ENCODE measurements at regions not wholly inside any gene's neighbourhood (a gene's known extent, or its start where the extent isn't known, plus 50 kb on each side); places are given as distances from the start of the nearest gene placed in this dataset.
A peak's percentile ranks its signal among the peaks of the same experiment; 100 is the strongest.

DNA sequence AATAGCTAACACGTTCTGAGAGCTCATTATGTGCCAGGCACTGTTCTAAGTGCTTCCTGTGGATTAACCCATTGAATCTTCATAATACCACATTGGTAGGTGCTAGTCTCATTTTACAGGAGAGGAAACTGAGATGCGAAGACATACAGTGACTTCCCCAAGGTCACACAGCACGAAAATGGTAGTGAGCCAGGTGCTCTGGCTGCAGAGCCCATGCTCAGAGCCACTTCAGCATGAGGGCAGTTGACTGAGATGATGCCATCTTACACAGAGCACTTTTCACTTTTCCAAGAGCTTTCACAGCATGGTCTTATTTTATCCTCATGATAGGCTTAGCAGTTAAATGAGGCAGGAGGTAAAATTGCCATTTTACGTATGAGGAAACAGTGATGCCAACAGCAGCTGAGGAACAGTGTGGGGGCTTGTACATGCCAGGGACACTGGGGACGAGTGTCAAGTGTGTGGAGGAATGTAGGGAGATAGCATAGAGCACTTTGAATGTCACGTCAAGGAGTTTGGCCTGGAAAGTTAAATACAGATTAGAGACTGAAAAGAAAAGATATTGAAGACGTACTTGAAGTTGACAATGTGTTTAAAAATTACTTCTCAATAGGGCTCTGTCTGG is 180.0 kb downstream of the KIF4B start:
- DNase-seq (ENCODE audit: low read depth): no peak

DNA sequence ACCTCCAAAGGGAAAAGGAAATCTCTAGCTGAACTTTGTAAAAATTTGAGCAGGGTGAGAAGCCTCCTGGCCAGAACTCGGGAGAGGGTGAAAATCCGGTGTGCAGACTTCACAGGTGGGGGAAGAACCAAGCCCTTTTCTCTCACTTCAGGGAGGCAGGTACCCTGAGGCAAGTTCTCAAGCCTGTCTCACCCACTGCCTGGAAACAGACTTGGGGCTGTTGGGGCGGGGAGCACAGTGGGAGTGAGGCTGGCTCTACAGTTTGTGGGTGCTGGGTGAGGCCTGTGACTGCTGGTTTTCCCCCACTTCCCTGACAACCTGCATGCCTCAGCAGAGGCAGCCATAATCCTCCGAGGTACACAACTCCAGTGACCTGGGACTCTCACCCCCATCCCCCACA is 187.1 kb downstream of the KIF4B start:
- DNase-seq (ENCODE audit: low read depth): no peak

DNA sequence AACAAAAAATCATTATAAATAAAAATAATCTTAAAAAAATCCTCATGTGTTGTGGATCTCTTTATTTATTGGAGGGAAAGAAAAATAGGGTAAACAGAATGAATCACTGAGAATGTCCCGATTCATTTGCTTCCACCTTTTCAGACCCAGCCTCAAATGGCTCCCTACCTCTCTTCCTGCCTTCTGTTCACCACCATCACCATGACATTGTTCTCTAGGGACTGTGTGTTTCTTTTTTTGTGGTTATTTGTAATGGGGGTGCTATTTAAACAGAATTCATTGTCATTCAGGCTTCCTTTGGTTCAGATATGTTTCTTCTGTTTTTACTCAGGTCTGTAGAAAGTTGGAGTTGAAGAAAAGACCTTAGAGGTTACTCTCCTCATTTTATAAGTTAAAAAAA is 198.2 kb downstream of the KIF4B start:
- no peak for DNase-seq (ENCODE audit: low read depth)

DNA sequence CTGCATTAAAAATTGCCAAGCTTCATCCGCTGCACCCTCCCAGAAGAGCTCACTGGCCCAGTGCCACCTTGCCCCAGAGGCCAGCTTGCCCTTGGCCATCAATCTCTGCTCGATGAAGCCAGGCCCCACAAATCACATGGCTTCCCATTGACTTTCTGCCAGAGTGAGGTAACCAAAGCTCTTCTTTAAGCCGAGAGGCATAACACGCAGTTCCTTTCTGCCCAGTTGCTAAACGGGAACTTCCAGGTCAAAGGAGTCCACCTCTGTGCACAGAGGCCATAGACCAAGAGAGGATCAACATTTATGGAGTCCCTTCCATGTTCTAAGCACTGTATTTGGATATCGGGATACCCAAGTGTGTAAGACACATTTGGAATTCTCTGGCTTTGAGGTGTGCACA is 208.8 kb downstream of the KIF4B start:
- no peak for DNase-seq (ENCODE audit: low read depth)

DNA sequence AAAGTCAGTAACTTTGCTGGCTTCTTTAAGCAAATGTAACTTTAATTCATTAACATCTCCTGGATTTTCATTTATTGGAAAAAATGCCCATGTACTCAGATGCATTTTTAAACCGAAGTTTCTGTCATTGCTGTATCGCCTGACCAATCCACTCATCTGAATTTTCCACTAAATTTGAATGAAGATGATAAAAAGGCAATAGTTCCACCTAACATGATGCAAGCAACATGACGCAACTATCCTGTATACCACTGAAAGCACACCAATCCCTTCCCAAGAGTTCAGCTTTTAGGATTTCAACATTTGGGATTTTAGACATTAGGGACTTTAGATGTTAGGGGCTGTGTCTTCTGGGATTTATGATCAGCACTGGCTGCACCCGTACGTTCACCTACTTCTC is 215.6 kb downstream of the KIF4B start:
- no peak for DNase-seq (ENCODE audit: low read depth)

DNA sequence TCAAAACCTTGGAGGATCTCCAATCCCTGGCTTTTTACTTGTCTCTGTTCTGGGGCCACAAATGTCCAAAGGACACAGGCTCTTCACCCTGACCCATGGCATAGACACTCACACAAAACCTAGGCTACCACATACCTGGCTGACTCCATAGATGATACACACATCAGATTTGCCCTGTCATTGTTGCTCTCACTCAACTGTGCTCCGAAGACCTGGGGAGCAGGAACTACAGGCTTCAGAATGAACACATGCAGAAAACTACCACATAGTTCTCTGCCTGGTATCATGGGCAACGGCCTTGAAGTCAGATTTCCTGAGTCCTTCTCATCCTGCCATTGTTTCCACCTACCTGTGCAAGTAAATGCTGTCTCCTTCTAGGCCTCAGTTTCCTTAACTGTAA is 226.2 kb downstream of the KIF4B start:
- DNase-seq (ENCODE audit: low read depth): no peak

DNA sequence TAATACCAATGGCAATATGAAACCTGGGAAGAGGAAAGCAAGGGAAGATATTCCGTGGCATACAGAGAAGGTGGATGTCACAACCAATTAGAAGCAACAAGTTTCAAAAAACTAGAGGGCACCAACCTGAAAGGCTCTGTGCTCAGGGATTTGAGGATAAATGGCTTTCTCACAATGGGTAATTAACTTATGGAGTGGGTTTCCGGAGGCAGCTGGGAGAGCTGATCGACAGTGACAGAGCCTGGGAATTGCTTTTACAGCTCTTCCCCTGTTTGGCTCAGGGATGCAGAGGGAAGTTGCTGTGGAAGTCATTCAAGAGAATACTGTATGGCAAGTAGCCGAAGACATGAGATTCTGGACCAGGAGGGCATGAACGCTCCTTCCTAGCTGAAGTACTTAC is 237.0 kb downstream of the KIF4B start:
- no peak for DNase-seq (ENCODE audit: low read depth)

DNA sequence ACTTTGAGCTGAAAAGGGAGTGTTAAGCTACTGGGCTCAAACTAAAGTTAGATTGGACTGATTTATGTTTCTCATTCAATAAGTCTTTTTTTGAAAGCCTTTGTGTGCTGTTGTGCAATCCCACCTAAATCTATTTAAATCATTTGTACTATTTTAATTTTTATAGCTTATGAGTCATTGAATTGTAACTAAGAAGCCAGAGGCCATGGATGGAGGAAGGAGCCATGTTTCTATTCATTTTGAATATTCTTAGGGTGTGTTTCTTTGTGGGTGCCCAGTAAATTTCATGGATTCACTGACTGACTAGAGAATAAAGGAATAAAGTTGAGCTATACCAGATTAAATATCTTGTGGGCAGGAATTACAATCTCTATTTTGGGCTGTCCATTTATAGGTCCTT is 238.5 kb downstream of the KIF4B start:
- DNase-seq (ENCODE audit: low read depth): no peak

DNA sequence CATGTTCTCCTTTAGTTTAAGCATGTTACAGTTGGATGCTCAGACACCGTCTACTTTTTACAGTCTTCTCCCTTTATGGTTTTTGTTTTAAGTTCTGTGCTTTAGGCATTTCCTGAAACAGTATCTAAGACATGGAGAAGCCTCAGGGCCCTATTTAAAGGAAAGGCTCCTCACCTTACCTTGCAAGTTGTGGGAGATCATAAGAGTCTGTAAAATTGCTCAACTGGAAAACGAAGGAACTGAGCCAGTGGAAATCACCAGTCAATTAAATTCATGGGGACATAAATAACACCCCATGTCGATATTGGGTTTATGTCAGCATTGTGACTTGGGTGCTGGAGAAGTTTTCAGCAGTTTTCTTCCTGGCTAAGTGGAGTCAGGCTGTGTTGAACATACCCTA is 239.2 kb downstream of the KIF4B start:
- DNase-seq (ENCODE audit: low read depth): no peak

DNA sequence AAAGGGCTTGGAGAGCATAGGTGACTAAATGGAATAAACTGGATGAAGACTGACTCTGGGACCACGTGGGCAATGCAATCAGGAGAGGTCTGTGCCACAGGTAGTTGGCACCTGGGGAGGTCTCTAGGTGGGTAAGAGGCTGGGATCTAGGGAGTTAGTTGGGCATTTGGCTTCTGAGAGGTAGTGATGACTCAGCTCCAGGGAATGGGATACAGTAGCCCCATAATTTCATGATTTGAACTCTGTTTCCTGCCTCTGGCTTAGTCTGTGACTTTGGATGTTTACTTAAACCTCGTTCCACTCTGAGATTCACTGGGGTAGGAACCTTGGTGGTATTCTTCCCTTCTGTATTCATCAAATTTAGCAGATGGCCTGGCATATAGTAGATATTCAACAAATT is 240.8 kb downstream of the KIF4B start:
- peak; percentile 38 for DNase-seq (ENCODE audit: low read depth)

DNA sequence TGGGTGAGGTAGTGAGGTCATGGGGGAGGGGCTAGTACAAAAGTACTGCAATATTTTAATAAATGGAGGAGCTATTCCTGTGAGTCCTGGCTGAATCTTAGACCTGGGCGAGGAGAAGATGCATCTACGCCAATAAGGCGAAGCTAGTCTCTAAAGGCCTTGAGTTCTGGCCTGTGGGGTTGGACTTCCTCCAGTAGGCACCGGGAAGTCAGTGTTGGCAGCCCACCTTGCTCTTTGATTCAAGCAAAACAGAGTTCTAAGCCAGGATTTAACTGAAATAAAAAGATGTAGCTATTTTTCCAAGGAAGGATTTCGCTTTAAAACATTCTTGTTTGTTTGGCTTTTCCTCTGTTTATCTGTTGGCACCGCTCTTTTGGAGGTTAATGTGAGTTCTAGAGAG is 244.6 kb downstream of the KIF4B start:
- DNase-seq (ENCODE audit: low read depth): no peak

DNA sequence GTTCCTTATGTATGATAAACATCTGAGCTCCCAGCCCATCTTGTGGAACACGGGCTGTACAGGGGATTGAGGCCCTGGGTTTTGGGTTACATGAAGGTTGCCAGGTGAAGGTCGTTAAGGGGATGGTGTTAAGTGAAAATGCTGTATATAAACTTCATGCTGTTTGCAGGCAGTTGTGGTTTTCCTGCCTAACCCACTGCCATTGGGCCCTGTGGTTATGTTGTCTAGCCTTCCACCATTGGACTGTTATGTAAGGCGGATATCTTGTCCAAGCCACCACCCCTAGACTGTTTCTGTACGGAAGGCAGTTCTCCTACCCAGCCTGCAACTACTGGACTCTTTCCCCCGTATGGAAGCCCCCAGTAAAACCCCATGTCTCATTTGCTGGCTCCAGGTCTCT is 246.1 kb downstream of the KIF4B start:
- DNase-seq (ENCODE audit: low read depth): no peak

DNA sequence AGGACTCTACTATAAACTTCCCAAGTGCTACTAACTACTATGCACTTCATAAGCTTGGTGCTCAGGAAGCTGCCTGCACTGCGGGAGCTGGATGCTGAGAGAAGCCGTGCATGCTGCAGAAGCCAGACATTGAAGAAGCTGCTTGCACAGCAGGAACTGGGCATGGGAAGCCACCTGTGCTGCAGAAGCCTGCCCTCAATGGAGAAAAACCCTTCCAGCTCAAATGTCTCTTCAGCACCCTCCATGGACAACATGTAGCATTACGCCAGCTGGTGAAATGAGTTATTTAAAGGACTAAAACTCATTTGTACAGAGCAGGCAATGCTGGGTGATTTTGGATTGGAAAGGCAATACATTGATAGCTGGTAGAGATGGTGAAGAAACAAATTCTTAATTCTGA is 247.2 kb downstream of the KIF4B start:
- peak; percentile 12 for DNase-seq (ENCODE audit: low read depth)

DNA sequence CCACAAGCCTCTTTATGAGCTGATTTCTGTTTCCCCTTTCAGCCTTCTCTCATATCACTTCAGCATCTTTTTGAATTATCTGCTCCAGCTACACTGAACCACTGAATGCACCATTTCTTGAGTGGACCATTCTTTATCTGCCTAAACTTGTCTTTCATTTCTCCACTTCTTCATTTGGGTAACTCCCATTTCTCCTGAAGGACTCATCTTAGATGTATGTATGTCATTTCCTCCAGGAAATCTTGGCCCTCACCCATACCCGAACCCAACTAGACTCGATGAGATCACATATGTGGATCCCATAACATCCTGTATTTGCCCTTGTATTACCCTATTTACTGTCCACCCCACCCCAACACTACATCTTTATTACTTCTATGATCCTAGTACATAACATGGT is 249.8 kb downstream of the KIF4B start:
- peak; percentile 55 for DNase-seq (ENCODE audit: low read depth)

DNA sequence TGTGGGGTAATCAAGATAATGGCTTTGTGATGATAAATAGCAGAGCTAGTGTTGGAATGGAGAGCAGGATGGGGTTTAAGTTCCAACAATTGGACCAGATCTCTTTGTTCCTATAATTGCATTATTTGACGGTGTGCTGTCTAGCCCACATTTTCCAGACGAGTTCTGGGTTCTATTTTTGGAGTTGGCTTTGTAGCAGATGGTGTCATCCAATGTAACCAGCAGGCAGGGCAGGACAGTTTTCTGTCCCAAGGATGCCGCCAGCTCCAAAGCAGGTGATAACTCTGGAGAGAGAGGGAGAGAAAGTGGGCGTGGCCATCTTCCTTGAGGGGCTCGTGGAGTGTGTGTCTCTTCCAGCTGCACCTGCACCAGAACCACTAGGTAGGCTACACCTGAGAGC is 251.3 kb downstream of the KIF4B start:
- no peak for DNase-seq (ENCODE audit: low read depth)

DNA sequence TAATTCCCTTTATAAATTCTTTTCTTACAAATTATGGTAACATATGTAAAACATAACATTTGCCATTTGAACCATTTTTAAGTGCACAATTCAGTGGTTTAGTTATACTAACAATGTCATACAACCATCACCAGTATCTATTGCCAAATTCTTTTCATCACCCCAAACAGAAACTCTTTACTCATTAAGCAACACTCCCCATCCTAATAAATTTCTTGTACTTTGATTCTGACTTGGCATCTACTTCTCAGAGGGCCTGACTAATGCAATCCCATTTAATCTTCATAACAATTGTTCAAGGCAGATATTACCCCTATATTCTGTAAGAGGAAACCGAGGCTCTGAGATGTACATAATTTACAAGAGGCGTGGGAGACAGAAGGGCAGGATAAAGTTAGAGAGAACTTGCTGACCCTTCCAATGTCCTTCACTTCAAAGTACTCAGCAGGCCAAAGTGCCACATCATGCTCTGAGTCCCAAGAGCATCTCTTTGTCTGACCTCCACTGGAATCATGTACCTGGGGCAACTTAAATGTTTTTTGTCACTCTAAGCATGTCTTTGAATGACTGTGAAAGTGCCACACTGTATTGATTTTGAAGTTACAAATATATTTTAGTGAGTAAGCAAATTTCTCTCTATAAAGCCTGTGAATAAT is 255.3 kb downstream of the KIF4B start:
- DNase-seq (ENCODE audit: low read depth): no peak

DNA sequence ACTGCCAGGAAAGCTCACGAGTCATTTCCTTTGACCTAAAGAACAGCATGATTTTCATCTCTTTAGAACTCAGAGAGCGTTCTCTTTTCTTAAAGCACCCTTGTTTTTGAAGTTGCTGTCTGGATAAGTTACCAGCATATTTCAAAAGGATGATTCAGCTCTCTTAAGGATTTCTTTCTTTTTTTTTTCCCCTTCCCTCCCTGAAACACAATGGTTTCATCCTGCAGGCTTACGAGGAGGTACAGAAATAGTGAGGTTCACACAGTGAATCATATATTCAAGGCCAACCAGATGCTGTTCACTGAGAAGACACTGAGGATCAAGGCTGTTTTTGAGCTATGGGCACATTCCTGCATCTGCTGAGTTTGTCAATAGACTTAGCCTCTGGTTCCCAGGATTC is 257.2 kb downstream of the KIF4B start:
- peak; percentile 57 for DNase-seq (ENCODE audit: low read depth)

DNA sequence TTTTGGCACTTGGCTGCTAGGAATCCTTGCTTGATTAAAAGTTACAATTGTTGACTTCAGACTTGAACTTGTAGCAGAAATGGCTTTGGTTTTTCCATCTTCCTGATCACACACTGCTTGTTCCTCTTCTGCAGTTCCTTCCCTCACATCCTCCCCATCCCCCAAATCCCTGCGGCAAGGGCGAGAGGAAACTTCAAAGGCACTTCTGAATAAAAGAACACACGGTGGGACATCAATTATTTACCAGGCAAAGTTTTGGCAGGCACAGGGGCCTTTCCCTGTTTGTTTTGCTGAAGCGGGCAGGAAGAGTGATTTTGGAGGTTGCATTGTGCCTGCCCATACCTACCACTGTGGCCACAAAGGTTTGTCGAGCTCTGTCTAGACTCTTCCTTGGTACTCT is 260.9 kb downstream of the KIF4B start:
- DNase-seq (ENCODE audit: low read depth): no peak

DNA sequence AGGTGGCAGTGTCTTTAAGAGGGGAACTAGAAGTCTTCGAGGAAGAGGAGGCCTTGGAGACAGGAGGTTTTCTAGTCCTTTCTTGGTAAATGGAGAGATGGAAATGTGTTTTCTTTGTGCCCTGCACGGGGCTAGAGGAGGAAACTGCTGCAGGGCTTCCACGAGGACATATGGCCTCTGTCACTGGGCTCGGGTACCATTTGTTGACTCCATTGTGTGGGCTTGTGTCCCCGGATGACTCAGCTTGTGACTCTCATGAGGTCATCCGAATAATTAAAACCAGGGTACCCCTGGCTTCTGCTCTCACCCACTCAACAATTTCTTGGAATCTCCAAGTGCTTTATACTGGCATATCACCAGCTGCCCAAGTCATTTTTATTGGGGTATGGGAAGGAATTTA is 261.7 kb downstream of the KIF4B start:
- DNase-seq (ENCODE audit: low read depth): no peak

DNA sequence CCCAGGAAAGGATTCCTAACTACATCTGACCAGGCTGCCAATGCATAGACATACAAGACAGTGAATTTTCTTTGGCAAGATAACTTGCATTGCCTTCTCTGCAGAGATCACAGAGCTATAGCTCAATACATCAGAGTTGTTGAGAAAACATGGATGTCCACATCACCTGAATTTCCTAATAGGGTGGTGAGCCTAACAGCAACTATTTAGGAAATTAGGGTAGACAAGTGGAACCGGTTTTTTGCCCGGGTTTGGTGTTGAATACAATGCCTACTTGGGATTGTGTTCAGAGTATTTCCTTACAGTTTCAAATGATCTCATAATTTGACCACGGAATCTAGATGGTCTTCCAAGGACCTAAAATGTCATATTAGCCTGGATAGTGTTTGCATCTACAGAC is 262.7 kb downstream of the KIF4B start:
- no peak for DNase-seq (ENCODE audit: low read depth)

DNA sequence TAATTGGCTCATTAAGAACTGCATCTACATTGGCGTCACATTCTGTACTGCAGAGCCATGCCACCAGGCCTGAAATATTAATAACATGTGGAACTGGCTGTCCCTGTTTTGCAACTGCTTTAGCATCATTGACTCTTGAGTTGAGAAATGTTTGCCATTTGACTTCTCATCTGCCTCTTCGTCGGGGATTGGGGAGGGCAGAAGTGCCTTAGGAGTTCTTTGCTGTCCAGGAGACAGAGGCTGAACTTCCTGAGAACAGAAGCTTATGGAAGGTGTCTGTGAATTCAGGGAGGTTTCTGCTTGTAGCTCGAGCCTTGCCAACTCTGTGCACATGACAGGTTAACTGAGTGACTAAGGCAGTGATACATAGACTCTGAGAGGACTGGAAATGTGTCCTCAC is 265.0 kb downstream of the KIF4B start:
- DNase-seq (ENCODE audit: low read depth): no peak

DNA sequence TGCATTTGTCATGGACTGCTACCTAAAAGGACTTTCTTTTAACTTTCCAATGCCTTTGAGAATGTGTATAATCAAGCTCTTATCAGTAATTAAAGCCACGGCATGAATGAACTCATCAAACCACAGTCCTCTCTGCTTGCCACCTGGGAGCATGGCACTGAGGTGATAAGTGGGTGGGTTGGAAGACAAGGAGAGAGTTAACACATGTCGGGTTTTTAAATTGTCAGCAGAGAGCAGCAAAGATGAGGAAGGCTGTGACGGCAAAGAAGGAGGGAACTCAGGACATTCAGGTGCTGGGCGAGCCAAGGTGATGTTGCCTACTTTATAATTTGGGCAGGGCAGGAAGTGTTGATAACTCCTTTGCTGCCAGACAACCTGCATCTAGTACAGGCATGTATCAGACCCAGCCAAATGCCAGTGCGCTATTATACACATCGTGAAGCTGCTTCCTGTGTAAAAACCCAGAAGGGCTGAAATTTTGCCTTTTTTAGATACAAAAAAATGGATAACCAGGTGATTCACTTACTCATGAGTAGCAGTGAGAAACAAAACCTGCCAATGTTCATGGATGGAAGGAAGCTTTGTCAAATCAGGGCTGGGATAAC is 269.1 kb downstream of the KIF4B start:
- no peak for DNase-seq (ENCODE audit: low read depth)

DNA sequence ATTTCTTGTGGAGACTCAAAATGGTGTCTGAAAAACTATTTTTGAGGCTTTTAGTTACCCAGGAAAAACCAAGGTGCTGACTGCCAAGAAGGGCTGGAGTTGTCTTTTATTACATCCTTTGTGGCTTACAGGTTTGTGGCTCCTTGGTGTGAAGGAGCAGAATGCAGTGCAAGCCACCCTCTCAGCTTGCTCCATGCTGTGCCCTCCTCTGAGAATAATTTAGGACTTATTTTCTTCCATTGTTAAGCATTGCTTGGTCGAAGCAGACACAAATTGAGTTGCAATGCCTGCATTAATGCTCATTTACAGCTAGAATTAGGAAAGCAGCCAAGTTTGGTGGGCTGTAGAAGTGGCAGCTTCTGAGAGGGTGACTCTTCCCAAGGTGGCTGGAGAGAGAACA is 272.2 kb downstream of the KIF4B start:
- DNase-seq (ENCODE audit: low read depth): no peak
